Gastroesophageal sphincter (tissue), 4 donors: ENCODE measurements at regions not wholly inside any gene's neighbourhood (a gene's known extent, or its start where the extent isn't known, plus 50 kb on each side); places are given as distances from the start of the nearest gene placed in this dataset.

Experiments used
- ATAC-seq: fragments of 150-250 bp; one replicate; pipeline ENCODE4 v1.9.1; 2016; ENCODE audit warnings: mild to moderate bottlenecking, moderate library complexity
- H3K27ac ChIP-seq, 4 donors: fragments of 200-600 bp; sonication (generic) in 3 of 4; 1 replicate in 3 of 4; 2 replicates in 1 of 4; pipeline ENCODE4 v1.5.1; 2016 to 2019
- H3K27me3 ChIP-seq: fragments of 200-600 bp; sonication (generic); one replicate; pipeline ENCODE4 v1.5.1; 2019
- H3K36me3 ChIP-seq, 2 donors: fragments of 200-600 bp; sonication (generic); one replicate each; pipeline ENCODE4 v1.5.1; 2019; ENCODE audit warnings: control low read depth in 1 of 2
- H3K4me1 ChIP-seq, 3 donors: fragments of 200-600 bp; sonication (generic); 1 replicate in 2 of 3; 2 replicates in 1 of 3; pipeline ENCODE4 v1.5.1; 2016 to 2019; ENCODE audit warnings: control low read depth in 2 of 3
- H3K4me3 ChIP-seq, 2 donors: fragments of 200-600 bp; sonication (generic); one replicate each; pipeline ENCODE4 v1.5.1; 2019; ENCODE audit warnings: mild to moderate bottlenecking in 1 of 2, moderate library complexity in 1 of 2
- H3K9me3 ChIP-seq, 3 donors: fragments of 200-600 bp; sonication (generic); one replicate each; pipeline ENCODE4 v1.5.1; 2017 to 2019; ENCODE audit warnings: control low read depth in 2 of 3
- EP300 ChIP-seq: sonication (generic); formaldehyde crosslinking; IDR thresholded peaks from one replicate; pipeline ENCODE4 v1.6.1; 2017; ENCODE audit warnings: antibody characterized with exemption, mild to moderate bottlenecking
- POLR2A ChIP-seq, 2 donors: fragments of 450-650 bp; IDR thresholded peaks; one replicate each; pipeline ENCODE4 v1.6.1; 2017; ENCODE audit warnings: antibody characterized with exemption in 2 of 2, mild to moderate bottlenecking in 2 of 2, moderate library complexity in 1 of 2
- POLR2AphosphoS5 ChIP-seq: sonication (generic); formaldehyde crosslinking; IDR thresholded peaks from one replicate; pipeline ENCODE4 v1.6.1; 2017; ENCODE audit warnings: antibody characterized with exemption
- WGBS, 2 donors: methylation state at CpG; one replicate each; pipeline ENCODE4 v1.1.5; 2018; ENCODE audit warnings: low coverage in 1 of 2; 5-methylcytosine and 5-hydroxymethylcytosine counted together
- TF ChIP-seq, protein P1 (sequence below), 4 experiments: fragments of 200-600 bp in 2 of 4; fragments of 450-650 bp in 2 of 4; sonication (generic) in 1 of 4; IDR thresholded peaks; one replicate each; pipeline ENCODE4 v1.5.1; 2017 to 2019; ENCODE audit warnings: antibody characterized with exemption in 4 of 4, mild to moderate bottlenecking in 2 of 4, moderate library complexity in 2 of 4

DNA sequence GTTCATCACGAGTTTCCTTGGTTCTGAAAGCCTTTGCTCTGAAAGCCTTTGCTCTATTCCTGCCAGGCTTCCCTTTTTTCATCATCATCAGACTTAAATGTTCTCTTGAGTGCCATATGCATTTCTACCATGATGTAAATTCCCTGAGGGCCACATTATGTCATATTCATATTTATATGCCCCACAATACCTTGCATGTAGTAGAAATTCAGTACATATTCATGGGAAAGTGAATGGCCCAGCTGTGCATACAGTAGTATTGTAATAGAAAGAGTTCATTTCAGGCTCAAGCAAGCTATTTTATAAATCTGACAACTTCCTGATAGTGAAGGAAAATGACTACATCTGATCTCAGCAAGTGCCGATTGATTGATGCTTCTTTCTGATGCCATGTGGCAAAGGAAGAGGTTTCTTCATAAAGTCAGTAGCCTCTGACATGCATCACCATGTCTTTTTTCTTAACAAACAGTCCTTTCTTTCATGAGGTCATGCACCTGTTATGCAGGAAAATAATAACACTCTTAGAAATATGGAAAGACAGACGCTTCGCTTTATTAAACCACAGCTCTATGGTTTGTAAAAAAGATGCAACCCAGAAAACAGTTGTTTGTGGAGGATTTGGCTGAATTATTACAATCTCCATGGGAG, 308.7 kb downstream of the SAMD5 start:
- no peaks in the 10 kb centered on the region for H3K9me3 ChIP-seq
- H3K4me1 ChIP-seq: no peaks in the 10 kb centered on the region
- H3K4me3 ChIP-seq: no peak overlapping the region
- H3K27ac ChIP-seq: no peak overlapping the region
- ATAC-seq: no peak
- no peaks in the 10 kb centered on the region for H3K36me3 ChIP-seq
- 86 to 96% methylated on average over 4 of the region's 4 CpGs for WGBS, 2 donors
- H3K27me3 ChIP-seq: no peaks in the 10 kb centered on the region
- TF ChIP-seq POLR2AphosphoS5 (no peak), EP300 (no peak)
- TF ChIP-seq, protein P1, sequence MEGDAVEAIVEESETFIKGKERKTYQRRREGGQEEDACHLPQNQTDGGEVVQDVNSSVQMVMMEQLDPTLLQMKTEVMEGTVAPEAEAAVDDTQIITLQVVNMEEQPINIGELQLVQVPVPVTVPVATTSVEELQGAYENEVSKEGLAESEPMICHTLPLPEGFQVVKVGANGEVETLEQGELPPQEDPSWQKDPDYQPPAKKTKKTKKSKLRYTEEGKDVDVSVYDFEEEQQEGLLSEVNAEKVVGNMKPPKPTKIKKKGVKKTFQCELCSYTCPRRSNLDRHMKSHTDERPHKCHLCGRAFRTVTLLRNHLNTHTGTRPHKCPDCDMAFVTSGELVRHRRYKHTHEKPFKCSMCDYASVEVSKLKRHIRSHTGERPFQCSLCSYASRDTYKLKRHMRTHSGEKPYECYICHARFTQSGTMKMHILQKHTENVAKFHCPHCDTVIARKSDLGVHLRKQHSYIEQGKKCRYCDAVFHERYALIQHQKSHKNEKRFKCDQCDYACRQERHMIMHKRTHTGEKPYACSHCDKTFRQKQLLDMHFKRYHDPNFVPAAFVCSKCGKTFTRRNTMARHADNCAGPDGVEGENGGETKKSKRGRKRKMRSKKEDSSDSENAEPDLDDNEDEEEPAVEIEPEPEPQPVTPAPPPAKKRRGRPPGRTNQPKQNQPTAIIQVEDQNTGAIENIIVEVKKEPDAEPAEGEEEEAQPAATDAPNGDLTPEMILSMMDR (IDR thresholded peaks at IDR 0.05): no peak

DNA sequence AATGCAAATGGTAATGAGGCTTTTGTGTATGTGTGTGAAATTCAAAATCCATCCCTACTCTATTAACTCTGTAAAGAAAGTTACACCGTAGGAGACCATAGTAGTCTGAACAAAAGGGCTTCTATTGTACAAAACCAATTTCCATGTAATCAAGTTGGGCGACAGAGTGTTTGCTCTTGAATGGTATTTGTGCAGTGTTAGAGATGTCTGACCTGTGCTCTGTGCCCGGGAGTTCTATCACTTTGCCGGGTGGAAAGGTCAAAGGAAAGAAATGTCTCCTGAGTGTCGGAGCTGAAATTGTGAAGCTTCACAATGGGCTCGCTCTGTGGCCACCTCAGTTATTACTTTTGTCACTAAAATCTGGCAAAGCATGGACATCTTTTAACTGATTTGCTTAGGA, 312.0 kb downstream of the SAMD5 start:
- WGBS, 2 donors: 79 to 100% methylated on average over 3 to 6 of the region's 6 CpGs
- Histone ChIP-seq H3K4me1 (no peaks in the 10 kb centered on the region), H3K27ac (no peak overlapping the region), H3K27me3 (no peaks in the 10 kb centered on the region), H3K9me3 (no peaks in the 10 kb centered on the region), H3K4me3 (no peak overlapping the region), H3K36me3 (no peaks in the 10 kb centered on the region)
- ATAC-seq: no peak
- TF ChIP-seq EP300: no peak
- no peak for TF ChIP-seq POLR2AphosphoS5
- TF ChIP-seq POLR2A (IDR thresholded peaks at IDR 0.05): no peak

DNA sequence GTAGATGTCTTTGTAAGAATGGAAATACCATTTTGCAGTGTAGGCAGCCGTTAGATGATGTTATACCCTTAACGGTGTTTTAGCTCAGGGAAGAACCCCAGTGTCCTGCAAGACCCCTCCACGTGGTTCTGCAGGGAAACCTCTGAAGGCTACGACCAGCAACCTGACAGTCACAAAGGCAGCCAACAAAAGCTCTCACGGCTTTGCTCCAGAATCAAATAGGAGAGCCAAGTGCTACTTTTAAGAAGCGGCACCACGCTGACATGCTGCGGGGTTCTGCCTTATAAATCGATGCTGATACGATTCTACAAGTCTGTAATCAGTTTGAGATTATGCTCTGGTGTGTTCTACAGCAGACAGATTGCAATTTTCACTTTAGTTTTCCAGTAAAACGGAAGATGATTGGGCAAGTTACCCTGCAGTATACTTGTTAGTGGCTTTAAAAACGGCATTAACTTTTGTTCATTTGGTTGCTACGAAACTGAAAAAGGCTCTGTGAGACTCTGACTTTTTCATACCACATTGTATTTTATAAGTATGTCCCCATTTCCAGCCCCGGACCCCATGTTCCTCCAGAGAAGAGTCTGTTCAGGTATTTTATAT, 312.9 kb downstream of the SAMD5 start:
- no peaks in the 10 kb centered on the region for H3K36me3 ChIP-seq
- TF ChIP-seq POLR2A (IDR thresholded peaks at IDR 0.05) (no peak), POLR2AphosphoS5 (no peak), EP300 (no peak)
- TF ChIP-seq, protein P1 (IDR thresholded peaks at IDR 0.05): no peak
- H3K4me1 ChIP-seq: no peaks in the 10 kb centered on the region
- H3K27me3 ChIP-seq: no peaks in the 10 kb centered on the region
- WGBS, 2 donors: 83 to 86% methylated on average over 9 to 12 of the region's 14 CpGs
- no peak overlapping the region for H3K27ac ChIP-seq
- no peaks in the 10 kb centered on the region for H3K9me3 ChIP-seq
- H3K4me3 ChIP-seq: no peak overlapping the region
- ATAC-seq: no peak

DNA sequence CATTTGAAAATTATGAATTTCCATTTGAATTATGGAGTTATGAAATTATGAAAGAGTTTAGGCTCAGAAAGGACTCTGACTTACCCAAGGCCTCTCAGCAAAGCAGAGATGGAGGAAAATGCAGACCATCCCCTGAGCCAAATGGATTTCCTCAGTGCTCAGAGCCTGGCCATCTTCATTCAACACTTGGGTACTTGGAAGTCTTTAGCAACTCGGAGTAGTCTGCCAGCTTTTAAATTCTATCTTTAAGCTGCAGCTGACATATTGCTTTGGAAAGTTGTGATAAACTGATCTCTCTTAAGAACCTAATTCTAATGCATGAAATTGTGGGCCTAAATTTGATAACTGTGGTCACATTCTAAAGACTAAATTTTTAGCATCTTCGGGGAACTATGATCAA, 315.4 kb downstream of the SAMD5 start:
- TF ChIP-seq POLR2AphosphoS5: no peak
- TF ChIP-seq POLR2A (IDR thresholded peaks at IDR 0.05): no peak
- no peak for TF ChIP-seq EP300
- TF ChIP-seq, protein P1 (IDR thresholded peaks at IDR 0.05): no peak
- no peak overlapping the region for H3K27ac ChIP-seq
- 63 to 79% methylated on average over 2 of the region's 2 CpGs for WGBS, 2 donors

DNA sequence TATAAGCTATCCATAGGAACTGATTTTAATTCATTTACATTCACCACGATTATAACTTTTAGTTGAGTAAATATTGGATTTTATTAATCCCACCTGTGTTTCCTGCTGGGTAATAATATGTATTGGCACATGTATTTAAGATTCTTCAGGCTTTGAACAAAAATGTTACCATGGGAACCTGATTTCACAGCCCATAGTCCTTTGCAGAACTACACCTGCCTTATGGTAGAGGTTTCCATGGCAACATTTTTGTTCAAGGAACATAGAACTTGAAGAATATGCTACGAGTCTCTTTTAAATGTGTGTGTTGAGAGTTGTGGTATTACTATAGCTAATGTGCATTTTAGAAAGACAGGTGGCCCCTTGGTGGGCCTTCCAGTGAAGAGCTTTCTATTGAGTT, 317.4 kb downstream of the SAMD5 start:
- ATAC-seq: no peak
- H3K36me3 ChIP-seq: no peaks in the 10 kb centered on the region
- no peaks in the 10 kb centered on the region for H3K4me1 ChIP-seq
- H3K4me3 ChIP-seq: no peak overlapping the region
- H3K27ac ChIP-seq: no peak overlapping the region
- H3K27me3 ChIP-seq: no peaks in the 10 kb centered on the region
- TF ChIP-seq POLR2AphosphoS5 (no peak), POLR2A (IDR thresholded peaks at IDR 0.05) (no peak), EP300 (no peak)
- TF ChIP-seq, protein P1 (IDR thresholded peaks at IDR 0.05): no peak
- no peaks in the 10 kb centered on the region for H3K9me3 ChIP-seq
- WGBS, 2 donors: 69 to 95% methylated on average over 2 of the region's 2 CpGs

More for the DNA sequence above, 315.4 kb downstream of the SAMD5 start:
- H3K36me3 ChIP-seq: no peaks in the 10 kb centered on the region
- no peaks in the 10 kb centered on the region for H3K9me3 ChIP-seq
- H3K4me1 ChIP-seq: no peaks in the 10 kb centered on the region
- H3K4me3 ChIP-seq: no peak overlapping the region
- no peak for ATAC-seq
- no peaks in the 10 kb centered on the region for H3K27me3 ChIP-seq
